ENCODE measurements at regions not wholly inside any gene's neighbourhood (a gene's known extent, or its start where the extent isn't known, plus 50 kb on each side); places are given as distances from the start of the nearest gene placed in this dataset.

GRCh38 chr5:23825196-23825595 is 317.8 kb downstream of the PRDM9 start:
- no peaks in the 10 kb centered on the region for H3K9me3 ChIP-seq
- no peaks in the 10 kb centered on the region for H3K4me1 ChIP-seq
- no peaks in the 10 kb centered on the region for H3K36me3 ChIP-seq
- no peak overlapping the region for H3K27ac ChIP-seq
- intact Hi-C loops (cut with DNase I) = no loop called here
- no peak for TF ChIP-seq POLR2A (IDR thresholded peaks at IDR 0.05)
- TF ChIP-seq, protein P1, sequence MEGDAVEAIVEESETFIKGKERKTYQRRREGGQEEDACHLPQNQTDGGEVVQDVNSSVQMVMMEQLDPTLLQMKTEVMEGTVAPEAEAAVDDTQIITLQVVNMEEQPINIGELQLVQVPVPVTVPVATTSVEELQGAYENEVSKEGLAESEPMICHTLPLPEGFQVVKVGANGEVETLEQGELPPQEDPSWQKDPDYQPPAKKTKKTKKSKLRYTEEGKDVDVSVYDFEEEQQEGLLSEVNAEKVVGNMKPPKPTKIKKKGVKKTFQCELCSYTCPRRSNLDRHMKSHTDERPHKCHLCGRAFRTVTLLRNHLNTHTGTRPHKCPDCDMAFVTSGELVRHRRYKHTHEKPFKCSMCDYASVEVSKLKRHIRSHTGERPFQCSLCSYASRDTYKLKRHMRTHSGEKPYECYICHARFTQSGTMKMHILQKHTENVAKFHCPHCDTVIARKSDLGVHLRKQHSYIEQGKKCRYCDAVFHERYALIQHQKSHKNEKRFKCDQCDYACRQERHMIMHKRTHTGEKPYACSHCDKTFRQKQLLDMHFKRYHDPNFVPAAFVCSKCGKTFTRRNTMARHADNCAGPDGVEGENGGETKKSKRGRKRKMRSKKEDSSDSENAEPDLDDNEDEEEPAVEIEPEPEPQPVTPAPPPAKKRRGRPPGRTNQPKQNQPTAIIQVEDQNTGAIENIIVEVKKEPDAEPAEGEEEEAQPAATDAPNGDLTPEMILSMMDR (IDR thresholded peaks at IDR 0.05) = no peak
- DNase-seq = no peak
- no peak overlapping the region for H3K4me3 ChIP-seq (replicated peaks in 1 of 3)
- WGBS, 2 donors = 83 to 90% methylated on average over 5 of the region's 5 CpGs
- H3K27me3 ChIP-seq = no peaks in the 10 kb centered on the region

DNA sequence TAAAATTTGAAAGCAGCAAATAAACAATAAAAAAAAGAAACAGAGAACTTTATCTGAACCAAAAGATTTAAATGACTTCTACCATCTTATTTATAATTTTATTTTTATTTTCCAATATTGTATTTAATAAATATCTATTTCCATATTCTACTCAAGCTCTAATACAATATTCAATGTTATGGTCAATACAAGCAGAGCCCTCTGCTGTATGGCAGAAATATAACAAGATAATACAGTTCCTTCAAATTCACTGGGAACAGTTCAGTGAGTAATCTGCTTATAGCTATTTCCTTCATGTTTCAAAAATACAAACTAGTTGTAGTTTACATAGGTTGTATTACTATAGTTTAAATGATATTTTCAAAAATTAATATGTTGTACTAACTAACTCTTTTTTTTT is 332.7 kb downstream of the PRDM9 start:
- no peak for DNase-seq
- intact Hi-C loops (cut with DNase I) = no loop called here
- no peaks in the 10 kb centered on the region for H3K4me1 ChIP-seq
- no peaks in the 10 kb centered on the region for H3K9me3 ChIP-seq
- H3K36me3 ChIP-seq = no peaks in the 10 kb centered on the region
- no peaks in the 10 kb centered on the region for H3K27me3 ChIP-seq
- no peak for TF ChIP-seq POLR2A (IDR thresholded peaks at IDR 0.05)
- TF ChIP-seq, protein P1 (IDR thresholded peaks at IDR 0.05) = no peak
- no peak overlapping the region for H3K4me3 ChIP-seq (replicated peaks in 1 of 3)
- no peak overlapping the region for H3K27ac ChIP-seq

- Histone ChIP-seq H3K4me1 (no peaks in the 10 kb centered on the region), H3K9me3 (no peaks in the 10 kb centered on the region), H3K27me3 (no peaks in the 10 kb centered on the region), H3K4me3 (replicated peaks in 1 of 3) (no peak overlapping the region), H3K27ac (no peak overlapping the region), H3K36me3 (no peaks in the 10 kb centered on the region)
- intact Hi-C loops (cut with DNase I) = no loop called here
- 72 to 73% methylated on average over 5 of the region's 5 CpGs for WGBS, 2 donors
- no peak for DNase-seq
- TF ChIP-seq, protein P1 (IDR thresholded peaks at IDR 0.05) = no peak
- TF ChIP-seq POLR2A (IDR thresholded peaks at IDR 0.05) = no peak
Measured at GRCh38 chr5:23864786-23865185, 357.4 kb downstream of the PRDM9 start.

- Histone ChIP-seq H3K4me3 (replicated peaks in 1 of 3) (no peak overlapping the region), H3K4me1 (no peaks in the 10 kb centered on the region), H3K9me3 (no peaks in the 10 kb centered on the region), H3K27me3 (no peaks in the 10 kb centered on the region), H3K36me3 (no peaks in the 10 kb centered on the region), H3K27ac (no peak overlapping the region)
- DNase-seq = no peak
- WGBS, 2 donors = 89% methylated on average over 3 of the region's 3 CpGs
- intact Hi-C loops (cut with DNase I) = no loop called here
- no peak for TF ChIP-seq POLR2A (IDR thresholded peaks at IDR 0.05)
- TF ChIP-seq, protein P1 (IDR thresholded peaks at IDR 0.05) = no peak
Measured at GRCh38 chr5:23877847-23878246, 370.4 kb downstream of the PRDM9 start.

- Histone ChIP-seq H3K27ac (no peak overlapping the region), H3K4me3 (replicated peaks in 1 of 3) (no peak overlapping the region), H3K36me3 (no peaks in the 10 kb centered on the region), H3K9me3 (no peaks in the 10 kb centered on the region), H3K27me3 (no peaks in the 10 kb centered on the region), H3K4me1 (no peaks in the 10 kb centered on the region)
- intact Hi-C loops (cut with DNase I) = no loop called here
- TF ChIP-seq, protein P1 (IDR thresholded peaks at IDR 0.05) = no peak
- TF ChIP-seq POLR2A (IDR thresholded peaks at IDR 0.05) = no peak
- 79 to 87% methylated on average over 4 of the region's 4 CpGs for WGBS, 2 donors
- no peak for DNase-seq
Measured at GRCh38 chr5:23884405-23885031, 377.1 kb downstream of the PRDM9 start.
